ENCODE measurements at regions not wholly inside any gene's neighbourhood (a gene's known extent, or its start where the extent isn't known, plus 50 kb on each side); places are given as distances from the start of the nearest gene placed in this dataset.

DNA sequence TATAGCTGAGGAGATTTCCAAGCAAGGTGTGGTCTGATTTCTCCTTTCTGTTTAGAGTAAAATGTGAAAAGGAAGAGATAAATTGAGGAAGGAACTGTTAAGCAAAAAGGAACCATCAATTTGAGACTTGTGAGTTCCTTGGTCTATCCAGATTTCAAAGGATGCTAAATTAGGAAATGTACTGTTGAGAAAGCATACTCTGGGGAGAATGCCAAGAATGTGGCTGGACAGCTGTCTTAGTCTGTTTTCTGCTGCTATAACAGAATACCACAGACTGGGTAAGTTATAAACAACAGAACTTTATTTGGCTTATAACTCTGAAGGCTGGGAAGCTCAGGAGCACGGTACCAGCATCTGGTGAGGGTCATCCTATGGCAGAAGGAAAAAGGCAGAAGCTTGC is 1097.2 kb downstream of the TDRD15 start:
- no peak for TF ChIP-seq CTCF (IDR thresholded peaks at IDR 0.05; ENCODE audit: low read depth, low read length, missing control alignments)
- DNase-seq (ENCODE audit: extremely low read depth, low read depth), result no peak
- no peak overlapping the region for H3K4me3 ChIP-seq (replicated peaks; ENCODE audit: low read depth, low read length)

- H3K4me3 ChIP-seq (replicated peaks; ENCODE audit: low read depth, low read length), result no peak overlapping the region
- DNase-seq (ENCODE audit: extremely low read depth, low read depth), result no peak
- no peak for TF ChIP-seq CTCF (IDR thresholded peaks at IDR 0.05; ENCODE audit: low read depth, low read length, missing control alignments)
These were observed 1115.2 kb downstream of the TDRD15 start for GRCh38 chr2:22238967-22239366.

GRCh38 chr2:22247466-22247865 is 1123.7 kb downstream of the TDRD15 start:
- H3K4me3 ChIP-seq (replicated peaks; ENCODE audit: low read depth, low read length), result no peak overlapping the region
- no peak for DNase-seq (ENCODE audit: extremely low read depth, low read depth)
- no peak for TF ChIP-seq CTCF (IDR thresholded peaks at IDR 0.05; ENCODE audit: low read depth, low read length, missing control alignments)

DNA sequence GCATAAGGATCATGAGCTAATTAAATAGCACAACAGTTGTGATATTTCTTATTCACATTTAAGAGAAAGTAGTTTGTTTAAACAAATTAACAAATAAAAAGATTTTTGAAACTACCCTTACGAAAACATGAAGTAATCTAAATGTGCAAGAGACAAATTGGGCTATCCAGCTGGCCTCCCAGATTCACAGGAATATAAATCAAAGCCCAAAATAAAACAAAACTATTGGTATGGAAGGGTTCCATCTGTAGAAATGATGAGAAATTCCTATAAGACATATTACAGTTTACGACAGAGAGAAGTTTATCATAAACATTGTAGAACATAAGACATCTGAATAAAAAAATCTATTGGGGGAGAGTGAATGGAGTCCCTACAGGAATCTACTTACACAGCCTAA is 1125.1 kb downstream of the TDRD15 start:
- TF ChIP-seq CTCF (IDR thresholded peaks at IDR 0.05; ENCODE audit: low read depth, low read length, missing control alignments), result no peak
- DNase-seq (ENCODE audit: extremely low read depth, low read depth), result no peak
- no peak overlapping the region for H3K4me3 ChIP-seq (replicated peaks; ENCODE audit: low read depth, low read length)

DNA sequence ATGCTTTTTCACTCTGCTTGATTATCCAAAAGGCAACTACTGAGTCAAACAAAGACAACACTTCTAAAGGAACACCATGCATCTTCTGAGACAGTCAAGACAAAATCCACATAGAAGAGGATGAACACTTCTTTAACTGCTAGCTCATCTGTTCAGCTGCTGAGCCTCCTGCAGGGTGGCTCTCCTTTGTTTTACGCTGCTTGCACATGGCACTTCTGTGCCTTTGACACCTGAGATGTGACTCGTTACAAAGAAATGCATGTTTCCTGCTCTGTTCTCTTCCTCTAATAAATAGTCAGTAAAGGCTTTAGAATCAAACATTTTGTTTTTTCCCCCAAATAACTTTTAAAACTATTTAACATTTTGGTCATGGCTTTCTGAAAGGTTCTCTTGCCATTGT is 1129.4 kb downstream of the TDRD15 start:
- H3K4me3 ChIP-seq (replicated peaks; ENCODE audit: low read depth, low read length), result no peak overlapping the region
- DNase-seq (ENCODE audit: extremely low read depth, low read depth), result no peak
- no peak for TF ChIP-seq CTCF (IDR thresholded peaks at IDR 0.05; ENCODE audit: low read depth, low read length, missing control alignments)

DNA sequence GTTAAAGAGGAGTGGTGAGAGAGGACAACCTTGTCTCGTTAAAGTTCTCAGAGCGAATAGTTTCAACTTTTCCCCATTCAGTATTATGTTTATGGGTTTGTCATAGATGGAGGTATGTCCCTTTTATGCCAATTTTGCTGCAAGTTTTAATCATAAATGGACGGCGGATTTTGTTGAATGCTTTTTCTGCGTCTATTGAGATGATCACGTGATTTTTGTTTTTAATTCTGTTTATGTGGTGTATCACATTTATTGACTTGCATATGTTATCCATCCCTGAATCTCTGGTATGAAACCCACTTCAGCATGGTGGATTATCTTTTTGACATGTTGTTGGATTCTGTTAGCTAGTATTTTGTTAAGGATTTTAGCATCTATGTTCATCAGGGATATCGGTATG is 1123.8 kb upstream of the KLHL29 start:
- H3K4me3 ChIP-seq (replicated peaks; ENCODE audit: low read depth, low read length), result no peak overlapping the region
- no peak for TF ChIP-seq CTCF (IDR thresholded peaks at IDR 0.05; ENCODE audit: low read depth, low read length, missing control alignments)
- DNase-seq (ENCODE audit: extremely low read depth, low read depth), result no peak

- no peak for TF ChIP-seq CTCF (IDR thresholded peaks at IDR 0.05; ENCODE audit: low read depth, low read length, missing control alignments)
- no peak overlapping the region for H3K4me3 ChIP-seq (replicated peaks; ENCODE audit: low read depth, low read length)
- DNase-seq (ENCODE audit: extremely low read depth, low read depth), result no peak
These were observed 1114.6 kb upstream of the KLHL29 start for GRCh38 chr2:22270341-22270740.

Data from HFF-Myc (cell line).